K562 (cell line): ENCODE measurements at regions not wholly inside any gene's neighbourhood (a gene's known extent, or its start where the extent isn't known, plus 50 kb on each side); places are given as distances from the start of the nearest gene placed in this dataset.

Source experiments
- HES1 ChIP-seq: fragments of 450-650 bp; IDR thresholded peaks from 2 replicates; pipeline ENCODE4 v1.6.1; 2016; ENCODE audit warnings: low read depth, mild to moderate bottlenecking, moderate library complexity
- MED1 ChIP-seq: sonication (generic); formaldehyde crosslinking; IDR thresholded peaks from 2 replicates; pipeline ENCODE4 v1.8.1; 2023; ENCODE audit warnings: missing genetic modification reagents, borderline replicate concordance
- PCBP1 ChIP-seq: fragments of 200-400 bp; formaldehyde crosslinking; IDR thresholded peaks from 2 replicates; pipeline ENCODE4 v1.6.1; 2018; ENCODE audit warnings: mild to moderate bottlenecking, low read depth, low read length; ENCODE audit not compliant: poor library complexity, severe bottlenecking
- POLR3A ChIP-seq: IDR thresholded peaks from 2 replicates; pipeline ENCODE4 v1.6.1; 2011; ENCODE audit warnings: borderline replicate concordance, mild to moderate bottlenecking, moderate library complexity; ENCODE audit not compliant: insufficient read length, insufficient read depth; ENCODE audit errors: extremely low read depth
- RBFOX2 ChIP-seq: fragments of 200-400 bp; formaldehyde crosslinking; IDR thresholded peaks from 2 replicates; pipeline ENCODE4 v1.6.1; 2017; ENCODE audit warnings: low read depth, mild to moderate bottlenecking, low read length, moderate library complexity
- REST ChIP-seq, 2 experiments: fragments of 450-650 bp; formaldehyde crosslinking in 1 of 2; IDR thresholded peaks; 2 replicates each; pipeline versions ENCODE4 v1.4.0 to v1.6.1; 2014 to 2020; ENCODE audit warnings: mild to moderate bottlenecking in 2 of 2, borderline replicate concordance in 1 of 2, low read depth in 1 of 2
- SIN3B ChIP-seq: fragments of 450-650 bp; IDR thresholded peaks from 2 replicates; pipeline ENCODE4 v1.6.1; 2017; ENCODE audit warnings: low read depth, mild to moderate bottlenecking, moderate library complexity
- SMC3 ChIP-seq: conservative IDR thresholded peaks from 2 replicates; pipeline ENCODE4 v1.6.1; 2011; ENCODE audit warnings: low read depth, low read length, improper control_type of control experiment; ENCODE audit not compliant: insufficient read depth
- SP1 ChIP-seq: sonication (generic); formaldehyde crosslinking; IDR thresholded peaks from 2 replicates; pipeline ENCODE4 v1.8.1; 2022; ENCODE audit warnings: mild to moderate bottlenecking, missing genetic modification reagents
- ZNF449 ChIP-seq: fragments of 250-450 bp; sonication (Bioruptor Pico); IDR thresholded peaks from 2 replicates; pipeline ENCODE4 v1.8.0; 2022; ENCODE audit warnings: moderate library complexity, mild to moderate bottlenecking, inconsistent platforms

GRCh38 chr5:6899221-6899620 lies 186.0 kb downstream of the TENT4A start:
- TF ChIP-seq POLR3A: no peak
- TF ChIP-seq SMC3: no peak
- no peak for TF ChIP-seq ZNF449 (CRISPR knock-in tag)
- TF ChIP-seq HES1: no peak
- no peak for TF ChIP-seq SP1 (CRISPR knock-in tag)
- no peak for TF ChIP-seq RBFOX2
- no peak for TF ChIP-seq SIN3B
- TF ChIP-seq PCBP1: no peak
- TF ChIP-seq REST (IDR thresholded peaks at IDR 0.05; ENCODE audit: borderline replicate concordance): no peak
- no peak for TF ChIP-seq REST (CRISPR knock-in tag; IDR thresholded peaks at IDR 0.05; ENCODE audit: low read depth)
- TF ChIP-seq MED1 (CRISPR knock-in tag): no peak
